ENCODE measurements at regions not wholly inside any gene's neighbourhood (a gene's known extent, or its start where the extent isn't known, plus 50 kb on each side); places are given as distances from the start of the nearest gene placed in this dataset.

DNA sequence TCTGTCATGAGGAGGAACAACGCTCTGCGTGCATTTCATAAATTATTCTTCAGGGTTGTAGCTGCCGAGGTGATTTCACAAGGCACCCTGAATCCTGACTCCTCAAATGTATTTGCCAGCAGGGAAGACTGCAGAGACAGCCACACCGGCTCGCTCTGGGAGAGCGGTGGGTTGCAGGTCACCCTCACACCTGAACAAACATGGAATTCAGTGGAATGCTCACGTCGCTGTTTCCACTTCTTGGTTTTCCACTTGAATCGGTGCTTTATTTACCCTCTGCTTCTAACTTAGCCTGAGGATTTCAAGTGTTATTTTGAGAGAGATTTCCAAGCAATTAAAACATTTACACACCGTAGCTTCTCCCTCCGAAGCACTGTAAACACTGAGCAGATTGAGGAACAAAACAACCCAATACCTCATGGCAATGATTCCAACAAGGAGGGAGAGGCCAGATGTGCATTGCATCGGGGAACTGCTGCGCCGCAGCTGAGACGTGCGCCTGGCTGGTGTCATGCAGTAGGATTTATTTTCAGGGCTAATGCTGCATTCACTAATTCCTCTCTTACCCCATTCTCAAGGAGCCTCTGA is 59.5 kb upstream of the GGTLC1 start:
- ATAC-seq: no peak
- TF ChIP-seq POLR2AphosphoS5 (IDR thresholded peaks at IDR 0.05; ENCODE audit: low read depth, low read length): no peak
- TF ChIP-seq SIN3A (IDR thresholded peaks at IDR 0.05; ENCODE audit: borderline replicate concordance, insufficient read depth, low read depth, low read length): no peak
- TF ChIP-seq, protein P1, sequence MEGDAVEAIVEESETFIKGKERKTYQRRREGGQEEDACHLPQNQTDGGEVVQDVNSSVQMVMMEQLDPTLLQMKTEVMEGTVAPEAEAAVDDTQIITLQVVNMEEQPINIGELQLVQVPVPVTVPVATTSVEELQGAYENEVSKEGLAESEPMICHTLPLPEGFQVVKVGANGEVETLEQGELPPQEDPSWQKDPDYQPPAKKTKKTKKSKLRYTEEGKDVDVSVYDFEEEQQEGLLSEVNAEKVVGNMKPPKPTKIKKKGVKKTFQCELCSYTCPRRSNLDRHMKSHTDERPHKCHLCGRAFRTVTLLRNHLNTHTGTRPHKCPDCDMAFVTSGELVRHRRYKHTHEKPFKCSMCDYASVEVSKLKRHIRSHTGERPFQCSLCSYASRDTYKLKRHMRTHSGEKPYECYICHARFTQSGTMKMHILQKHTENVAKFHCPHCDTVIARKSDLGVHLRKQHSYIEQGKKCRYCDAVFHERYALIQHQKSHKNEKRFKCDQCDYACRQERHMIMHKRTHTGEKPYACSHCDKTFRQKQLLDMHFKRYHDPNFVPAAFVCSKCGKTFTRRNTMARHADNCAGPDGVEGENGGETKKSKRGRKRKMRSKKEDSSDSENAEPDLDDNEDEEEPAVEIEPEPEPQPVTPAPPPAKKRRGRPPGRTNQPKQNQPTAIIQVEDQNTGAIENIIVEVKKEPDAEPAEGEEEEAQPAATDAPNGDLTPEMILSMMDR (IDR thresholded peaks at IDR 0.05): no peak
- TF ChIP-seq TCF7L2 (IDR thresholded peaks at IDR 0.05; ENCODE audit: low read depth, low read length): no peak
- TF ChIP-seq REST (IDR thresholded peaks at IDR 0.05; ENCODE audit: insufficient read depth in 1 of 2, low read depth in 2 of 2, low read length in 1 of 2): no peak
- no peak for DNase-seq (ENCODE audit: low read depth, low spot score)
- H3K4me1 ChIP-seq (ENCODE audit: control insufficient read depth, insufficient read depth, low read length): no peaks in the 10 kb centered on the region
- ChIA-PET CTCF (no interaction called here), POLR2A (interaction anchor here (0.9 kb wide), 1 partner anchor 24 kb away, joined by 4 read pairs; no protein-coding TSS in a partner anchor)
- intact Hi-C loops (cut with micrococcal nuclease; ENCODE audit: unreplicated experiment): no loop called here
- in situ Hi-C loops (cut with HindIII; ENCODE audit: low pct_unique_long_range_greater_than_20kb, low sequenced_read_pairs): no loop called here
- no peaks in the 10 kb centered on the region for H3K27me3 ChIP-seq (ENCODE audit: control insufficient read depth, insufficient read depth, low read length)
- H3K4me3 ChIP-seq (ENCODE audit: low read depth in 2 of 2, low read length in 2 of 2): no peak overlapping the region
- no peak overlapping the region for H3K27ac ChIP-seq (ENCODE audit: low read length)
- H3K9me3 ChIP-seq (ENCODE audit: control insufficient read depth, insufficient read depth, low read depth, low read length): no peaks in the 10 kb centered on the region
- no peaks in the 10 kb centered on the region for H3K36me3 ChIP-seq (ENCODE audit: control insufficient read depth, insufficient read depth, low read length)
- BruUV-seq (replicated peaks): no TSS peak

DNA sequence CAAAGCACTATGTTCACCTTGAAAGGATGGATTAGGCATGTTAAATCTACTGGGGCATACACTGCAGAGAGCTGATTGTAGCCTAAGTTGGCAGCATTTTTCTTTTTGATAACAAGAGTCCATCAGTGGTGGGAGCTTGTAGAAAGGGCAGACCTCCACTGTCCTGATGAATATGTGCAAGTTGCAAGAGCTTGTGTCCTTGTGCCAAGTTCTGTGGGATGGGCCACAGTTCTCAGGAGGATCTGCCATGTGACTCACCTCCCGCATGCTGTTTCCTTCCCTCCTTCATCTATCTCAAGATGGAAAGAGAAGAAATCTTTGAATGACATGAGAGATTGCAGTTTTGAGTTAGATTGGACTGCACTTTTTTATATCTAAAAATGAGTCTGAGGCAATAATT is 58.3 kb upstream of the GGTLC1 start:
- no peaks in the 10 kb centered on the region for H3K9me3 ChIP-seq (ENCODE audit: control insufficient read depth, insufficient read depth, low read depth, low read length)

More for the DNA sequence above, 58.3 kb upstream of the GGTLC1 start:
- Histone ChIP-seq H3K4me1 (ENCODE audit: control insufficient read depth, insufficient read depth, low read length) (no peaks in the 10 kb centered on the region), H3K36me3 (ENCODE audit: control insufficient read depth, insufficient read depth, low read length) (no peaks in the 10 kb centered on the region), H3K27ac (ENCODE audit: low read length) (no peak overlapping the region), H3K4me3 (ENCODE audit: low read depth in 2 of 2, low read length in 2 of 2) (no peak overlapping the region), H3K27me3 (ENCODE audit: control insufficient read depth, insufficient read depth, low read length) (no peaks in the 10 kb centered on the region)
- TF ChIP-seq POLR2AphosphoS5 (IDR thresholded peaks at IDR 0.05; ENCODE audit: low read depth, low read length) (no peak), TCF7L2 (IDR thresholded peaks at IDR 0.05; ENCODE audit: low read depth, low read length) (no peak), SIN3A (IDR thresholded peaks at IDR 0.05; ENCODE audit: borderline replicate concordance, insufficient read depth, low read depth, low read length) (no peak), REST (IDR thresholded peaks at IDR 0.05; ENCODE audit: insufficient read depth in 1 of 2, low read depth in 2 of 2, low read length in 1 of 2) (no peak)
- TF ChIP-seq, protein P1 (IDR thresholded peaks at IDR 0.05): no peak
- in situ Hi-C loops (cut with HindIII; ENCODE audit: low pct_unique_long_range_greater_than_20kb, low sequenced_read_pairs): no loop called here
- ATAC-seq (no peak), DNase-seq (ENCODE audit: low read depth, low spot score) (no peak)
- intact Hi-C loops (cut with micrococcal nuclease; ENCODE audit: unreplicated experiment): no loop called here
- ChIA-PET CTCF (no interaction called here), POLR2A (interaction anchor here (0.9 kb wide), 1 partner anchor 23 kb away, joined by 4 read pairs; no protein-coding TSS in a partner anchor)
- BruUV-seq (replicated peaks): no TSS peak
